Neural progenitor cell (in vitro differentiated cells): ENCODE measurements at regions not wholly inside any gene's neighbourhood (a gene's known extent, or its start where the extent isn't known, plus 50 kb on each side); places are given as distances from the start of the nearest gene placed in this dataset.

Source experiments
- DNase-seq: peaks from one replicate; pipeline ENCODE4 v3.0.0-alpha.2; 2016; ENCODE audit warnings: low spot score
- H2AFZ ChIP-seq: fragments of 200-600 bp; sonication (generic); replicated peaks from 2 replicates; pipeline ENCODE4 v1.6.1; 2016; ENCODE audit warnings: antibody characterized with exemption
- H3F3A ChIP-seq: fragments of 200-600 bp; sonication (generic); 2 replicates; pipeline ENCODE4 v1.6.1; 2016; ENCODE audit warnings: antibody characterized with exemption, low read depth
- H3K27ac ChIP-seq: fragments of 200-600 bp; sonication (generic); 2 replicates; pipeline ENCODE4 v1.5.1; 2016; ENCODE audit warnings: mild to moderate bottlenecking
- H3K27me3 ChIP-seq: fragments of 200-600 bp; sonication (generic); 2 replicates; pipeline ENCODE4 v1.6.1; 2016; ENCODE audit warnings: mild to moderate bottlenecking, moderate library complexity
- H3K36me3 ChIP-seq: fragments of 200-600 bp; sonication (generic); 2 replicates; pipeline ENCODE4 v1.5.1; 2016
- H3K4me1 ChIP-seq: fragments of 200-600 bp; sonication (generic); 2 replicates; pipeline ENCODE4 v1.6.1; 2016; ENCODE audit warnings: mixed run types
- H3K4me2 ChIP-seq: fragments of 200-600 bp; sonication (generic); 2 replicates; pipeline ENCODE4 v1.6.1; 2016
- H3K4me3 ChIP-seq: fragments of 200-600 bp; sonication (generic); 2 replicates; pipeline ENCODE4 v1.5.1; 2016
- H3K79me2 ChIP-seq: fragments of 200-600 bp; sonication (generic); 2 replicates; pipeline ENCODE4 v1.6.1; 2016; ENCODE audit warnings: low read depth
- H3K9ac ChIP-seq: fragments of 200-600 bp; sonication (generic); 2 replicates; pipeline ENCODE4 v1.6.1; 2016
- H3K9me3 ChIP-seq: fragments of 200-600 bp; sonication (generic); 2 replicates; pipeline ENCODE4 v1.5.1; 2016; ENCODE audit warnings: low read depth
- H4K20me1 ChIP-seq: fragments of 200-600 bp; sonication (generic); 2 replicates; pipeline ENCODE4 v1.6.1; 2016; ENCODE audit warnings: low read depth
- H3K27ac Mint-ChIP-seq: 3 replicates; pipeline ENCODE4 v1.8.0; 2021; ENCODE audit warnings: mixed read lengths
- H3K27me3 Mint-ChIP-seq: 2 replicates; pipeline ENCODE4 v1.8.0; 2022; ENCODE audit warnings: low read depth, mild to moderate bottlenecking, inconsistent platforms, moderate library complexity, mixed read lengths; ENCODE audit not compliant: insufficient read depth
- H3K36me3 Mint-ChIP-seq: 3 replicates; pipeline ENCODE4 v1.8.0; 2021; ENCODE audit warnings: mixed read lengths
- H3K4me1 Mint-ChIP-seq: 3 replicates; pipeline ENCODE4 v1.8.0; 2021; ENCODE audit warnings: mixed read lengths
- H3K4me3 Mint-ChIP-seq: 3 replicates; pipeline ENCODE4 v1.8.0; 2021; ENCODE audit warnings: mild to moderate bottlenecking, moderate library complexity, mixed read lengths
- H3K9me3 Mint-ChIP-seq: 3 replicates; pipeline ENCODE4 v1.8.0; 2020; ENCODE audit warnings: mixed read lengths
- CTCF ChIP-seq: fragments of 200-600 bp; sonication (generic); IDR thresholded peaks from 2 replicates; pipeline ENCODE4 v1.5.1; 2017; ENCODE audit warnings: antibody characterized with exemption, mild to moderate bottlenecking
- EZH2 ChIP-seq: fragments of 200-600 bp; sonication (generic); IDR thresholded peaks from 2 replicates; pipeline ENCODE4 v1.6.1; 2017; ENCODE audit warnings: antibody characterized with exemption, mild to moderate bottlenecking, moderate library complexity
- EZH2phosphoT487 ChIP-seq: fragments of 200-600 bp; sonication (generic); IDR thresholded peaks from 2 replicates; pipeline ENCODE4 v1.6.1; 2017; ENCODE audit warnings: antibody characterized with exemption

- DNase-seq, result no peak
- Histone ChIP-seq H3K27ac (no peak overlapping the region), H3K79me2 (no peaks in the 10 kb centered on the region), H3K9ac (no peak overlapping the region), H3K27me3 (no peaks in the 10 kb centered on the region), H2AFZ (no peak overlapping the region), H3K9me3 (no peaks in the 10 kb centered on the region), H3K4me2 (no peak overlapping the region), H3F3A (no peaks in the 10 kb centered on the region), H3K36me3 (no peaks in the 10 kb centered on the region), H3K4me1 (no peaks in the 10 kb centered on the region), H3K4me3 (no peak overlapping the region), H4K20me1 (no peaks in the 10 kb centered on the region)
- H3K27ac Mint-ChIP-seq, result no peak overlapping the region
- no peaks in the 10 kb centered on the region for H3K27me3 Mint-ChIP-seq
- H3K9me3 Mint-ChIP-seq, result no peaks in the 10 kb centered on the region
- TF ChIP-seq EZH2 (no peak), EZH2phosphoT487 (no peak), CTCF (no peak)
- H3K36me3 Mint-ChIP-seq, result no peaks in the 10 kb centered on the region
- H3K4me3 Mint-ChIP-seq, result no peak overlapping the region
- H3K4me1 Mint-ChIP-seq, result no peaks in the 10 kb centered on the region
Observed at GRCh38 chr5:111017731-111018130, 53.8 kb upstream of the TSLP start.
